Prostate gland (tissue), 2 donors: ENCODE measurements at regions not wholly inside any gene's neighbourhood (a gene's known extent, or its start where the extent isn't known, plus 50 kb on each side); places are given as distances from the start of the nearest gene placed in this dataset.

Source experiments
- POLR2A ChIP-seq: fragments of 450-650 bp; IDR thresholded peaks from one replicate; pipeline ENCODE4 v1.6.1; 2016; ENCODE audit warnings: antibody characterized with exemption, mild to moderate bottlenecking
- POLR2AphosphoS5 ChIP-seq: sonication (generic); formaldehyde crosslinking; IDR thresholded peaks from one replicate; pipeline ENCODE4 v1.6.1; 2017; ENCODE audit warnings: antibody characterized with exemption
- TF ChIP-seq, protein P1 (sequence below), 4 experiments: fragments of 200-600 bp in 2 of 4; fragments of 450-650 bp in 2 of 4; sonication (generic) in 2 of 4; IDR thresholded peaks; 1 replicate in 3 of 4; 2 replicates in 1 of 4; pipeline ENCODE4 v1.5.1; 2016 to 2019; ENCODE audit warnings: antibody characterized with exemption in 4 of 4, mild to moderate bottlenecking in 2 of 4, moderate library complexity in 2 of 4

DNA sequence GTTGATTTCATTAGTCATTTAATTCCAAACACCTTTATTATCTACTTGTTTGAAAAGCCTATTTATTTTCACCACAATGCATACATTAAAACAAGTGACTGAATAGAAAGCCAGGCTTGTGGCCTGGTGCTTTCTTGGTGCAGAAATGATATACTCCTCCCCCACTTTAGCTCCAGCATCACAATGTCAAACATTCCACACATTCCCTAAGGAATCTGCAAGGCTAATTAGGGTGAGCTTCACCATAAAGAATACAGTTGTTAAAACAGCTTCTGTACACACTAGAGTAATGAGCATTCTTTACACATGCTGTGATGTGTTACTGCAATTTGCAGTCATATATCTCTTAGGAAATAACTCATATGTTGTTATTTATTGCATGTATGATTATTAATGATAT is 705.7 kb downstream of the CETN3 start:
- TF ChIP-seq, protein P1, sequence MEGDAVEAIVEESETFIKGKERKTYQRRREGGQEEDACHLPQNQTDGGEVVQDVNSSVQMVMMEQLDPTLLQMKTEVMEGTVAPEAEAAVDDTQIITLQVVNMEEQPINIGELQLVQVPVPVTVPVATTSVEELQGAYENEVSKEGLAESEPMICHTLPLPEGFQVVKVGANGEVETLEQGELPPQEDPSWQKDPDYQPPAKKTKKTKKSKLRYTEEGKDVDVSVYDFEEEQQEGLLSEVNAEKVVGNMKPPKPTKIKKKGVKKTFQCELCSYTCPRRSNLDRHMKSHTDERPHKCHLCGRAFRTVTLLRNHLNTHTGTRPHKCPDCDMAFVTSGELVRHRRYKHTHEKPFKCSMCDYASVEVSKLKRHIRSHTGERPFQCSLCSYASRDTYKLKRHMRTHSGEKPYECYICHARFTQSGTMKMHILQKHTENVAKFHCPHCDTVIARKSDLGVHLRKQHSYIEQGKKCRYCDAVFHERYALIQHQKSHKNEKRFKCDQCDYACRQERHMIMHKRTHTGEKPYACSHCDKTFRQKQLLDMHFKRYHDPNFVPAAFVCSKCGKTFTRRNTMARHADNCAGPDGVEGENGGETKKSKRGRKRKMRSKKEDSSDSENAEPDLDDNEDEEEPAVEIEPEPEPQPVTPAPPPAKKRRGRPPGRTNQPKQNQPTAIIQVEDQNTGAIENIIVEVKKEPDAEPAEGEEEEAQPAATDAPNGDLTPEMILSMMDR (IDR thresholded peaks at IDR 0.05): no peak
- TF ChIP-seq POLR2AphosphoS5 (no peak), POLR2A (no peak)
